ACC112 (cell line): ENCODE measurements at regions not wholly inside any gene's neighbourhood (a gene's known extent, or its start where the extent isn't known, plus 50 kb on each side); places are given as distances from the start of the nearest gene placed in this dataset.
"Not testable (repeated sequence)": the region's sequence is repeated elsewhere in the genome, so short reads cannot be mapped to it uniquely, and the experiment has no call there.

Source experiments
- H2AFZ ChIP-seq: fragments of 200-600 bp; sonication (generic); one replicate; pipeline ENCODE4 v1.6.0; 2017; ENCODE audit warnings: antibody characterized with exemption, low read length; ENCODE audit not compliant: unreplicated experiment
- H3K27ac ChIP-seq: fragments of 200-600 bp; sonication (generic); 2 replicates; pipeline ENCODE4 v1.5.1; 2014; ENCODE audit warnings: low read depth, mild to moderate bottlenecking, antibody characterized with exemption, low read length, moderate library complexity
- H3K27me3 ChIP-seq: fragments of 200-600 bp; sonication (generic); 2 replicates; pipeline ENCODE4 v1.6.1; 2014; ENCODE audit warnings: mild to moderate bottlenecking, antibody characterized with exemption, low read length, moderate library complexity, mixed read lengths; ENCODE audit not compliant: insufficient read depth
- H3K36me3 ChIP-seq: fragments of 200-600 bp; sonication (generic); 2 replicates; pipeline ENCODE4 v1.6.1; 2016; ENCODE audit warnings: mild to moderate bottlenecking, antibody characterized with exemption, low read length, moderate library complexity, mixed read lengths; ENCODE audit not compliant: insufficient read depth
- H3K4me1 ChIP-seq: fragments of 200-600 bp; sonication (generic); one replicate; pipeline ENCODE4 v1.6.1; 2016; ENCODE audit warnings: low read length, mixed read lengths; ENCODE audit not compliant: insufficient read depth, unreplicated experiment, control insufficient read depth
- H3K4me3 ChIP-seq: fragments of 200-600 bp; sonication (generic); 2 replicates; pipeline ENCODE4 v1.5.1; 2014; ENCODE audit warnings: mild to moderate bottlenecking, low read depth, low read length
- H3K79me2 ChIP-seq: fragments of 200-600 bp; sonication (generic); one replicate; pipeline ENCODE4 v1.6.0; 2016; ENCODE audit warnings: low read length; ENCODE audit not compliant: control insufficient read depth, unreplicated experiment, insufficient read depth

GRCh38 chr15:29516929-29517328 is 247.3 kb upstream of the NSMCE3 start:
- Histone ChIP-seq H3K27ac (no peak overlapping the region), H3K4me1 (no peaks in the 10 kb centered on the region), H3K36me3 (no peaks in the 10 kb centered on the region), H3K79me2 (no peaks in the 10 kb centered on the region), H2AFZ (no peak overlapping the region), H3K4me3 (no peak overlapping the region), H3K27me3 (peaks cover 22% of the 10 kb centered on the region; the same call in 1 of the 2 replicates)

DNA sequence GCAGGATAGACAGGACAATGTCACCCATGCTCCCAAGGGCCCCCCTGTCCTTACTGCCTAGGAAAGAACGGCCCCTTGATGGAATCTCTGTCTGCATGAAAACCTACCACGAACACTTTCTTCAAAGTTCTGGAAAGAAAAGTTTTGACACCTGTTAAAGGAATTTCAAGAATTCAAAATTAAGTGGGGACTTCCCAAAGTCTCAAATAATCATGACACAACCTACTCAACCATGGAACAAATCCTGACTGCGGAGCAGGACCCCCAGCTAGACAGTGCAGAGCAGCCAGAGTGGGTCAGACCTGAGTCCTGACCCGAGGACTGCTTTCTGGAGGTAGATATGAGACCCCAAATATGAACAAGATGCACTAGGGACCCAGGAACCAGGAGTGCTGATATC is 245.3 kb upstream of the NSMCE3 start:
- Histone ChIP-seq H3K4me3 (no peak overlapping the region), H3K4me1 (no peaks in the 10 kb centered on the region), H3K27me3 (peaks cover 20% of the 10 kb centered on the region; the same call in 1 of the 2 replicates), H3K36me3 (no peaks in the 10 kb centered on the region), H3K27ac (no peak overlapping the region), H3K79me2 (no peaks in the 10 kb centered on the region), H2AFZ (no peak overlapping the region)

DNA sequence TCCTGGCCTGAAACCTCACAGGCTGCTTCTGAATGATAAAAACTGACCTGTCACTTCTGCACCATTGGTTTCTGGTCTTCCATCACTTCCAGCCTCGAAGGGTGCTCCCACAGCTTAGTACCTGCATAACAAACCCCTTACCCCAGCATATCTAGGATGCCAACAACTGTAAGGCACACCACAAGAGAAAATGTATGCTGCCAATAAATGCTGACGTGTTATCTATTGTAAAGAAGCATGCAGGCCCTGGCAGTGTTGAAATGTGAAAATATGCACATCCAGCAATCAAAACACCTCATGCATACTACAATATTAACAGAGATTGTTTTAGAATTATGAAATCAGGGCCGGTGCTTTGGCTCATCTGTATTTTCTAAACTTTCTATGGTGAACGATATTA is 242.0 kb upstream of the NSMCE3 start:
- Histone ChIP-seq H3K27me3 (peaks cover 20% of the 10 kb centered on the region; the same call in 1 of the 2 replicates), H3K36me3 (no peaks in the 10 kb centered on the region), H3K4me3 (no peak overlapping the region), H3K27ac (no peak overlapping the region), H3K4me1 (no peaks in the 10 kb centered on the region), H2AFZ (no peak overlapping the region), H3K79me2 (no peaks in the 10 kb centered on the region)

GRCh38 chr15:29505535-29505934 is 235.9 kb upstream of the NSMCE3 start:
- not testable (repeated sequence) for H2AFZ ChIP-seq

DNA sequence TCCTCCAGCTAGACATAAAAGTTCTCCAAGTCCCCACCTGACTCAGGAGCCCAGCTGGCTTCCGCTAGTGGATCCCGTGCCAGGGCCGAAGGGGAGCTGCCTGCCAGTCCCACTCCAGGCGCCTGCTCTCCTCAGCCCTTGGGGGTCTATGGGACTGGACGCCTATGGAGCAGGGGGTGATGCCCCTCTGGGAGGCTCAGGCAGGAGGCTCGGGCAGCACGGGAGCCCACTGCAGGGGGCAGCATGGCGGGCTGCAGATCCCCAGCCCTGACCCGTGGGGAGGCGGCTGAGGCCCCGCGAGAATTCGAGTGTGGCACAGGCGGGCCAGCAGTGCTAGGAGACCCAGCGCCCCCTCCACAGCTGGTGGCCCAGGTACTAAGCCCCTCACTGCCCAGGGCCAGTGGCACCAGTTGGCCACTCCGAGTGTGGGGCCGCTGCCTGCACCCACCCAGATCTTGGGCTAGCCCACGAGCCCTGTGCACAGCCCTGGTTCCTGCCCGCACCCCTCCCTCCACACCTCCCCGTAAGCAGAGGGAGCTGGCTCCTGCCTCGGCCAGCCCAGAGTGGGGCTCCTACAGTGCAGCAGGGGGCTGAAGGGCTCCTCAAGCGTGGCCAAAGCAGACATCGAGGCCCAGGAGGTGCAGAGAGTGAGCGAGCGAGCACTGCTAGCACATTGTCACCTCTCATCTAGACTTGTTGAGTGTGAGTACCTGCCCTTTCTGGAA is 221.3 kb upstream of the NSMCE3 start:
- H3K36me3 ChIP-seq, result no peaks in the 10 kb centered on the region
- H3K79me2 ChIP-seq, result no peaks in the 10 kb centered on the region
- peaks cover 7% of the 10 kb centered on the region; the same call in 1 of the 2 replicates for H3K27me3 ChIP-seq
- no peak overlapping the region for H3K4me3 ChIP-seq
- no peak overlapping the region for H2AFZ ChIP-seq
- no peaks in the 10 kb centered on the region for H3K4me1 ChIP-seq
- H3K27ac ChIP-seq, result no peak overlapping the region

More at GRCh38 chr15:29505535-29505934, 235.9 kb upstream of the NSMCE3 start:
- H3K36me3 ChIP-seq, H3K79me2 ChIP-seq, H3K4me1 ChIP-seq, H3K27ac ChIP-seq, H3K4me3 ChIP-seq: not testable (repeated sequence)
- peaks cover 12% of the 10 kb centered on the region; the same call in 1 of the 2 replicates for H3K27me3 ChIP-seq

DNA sequence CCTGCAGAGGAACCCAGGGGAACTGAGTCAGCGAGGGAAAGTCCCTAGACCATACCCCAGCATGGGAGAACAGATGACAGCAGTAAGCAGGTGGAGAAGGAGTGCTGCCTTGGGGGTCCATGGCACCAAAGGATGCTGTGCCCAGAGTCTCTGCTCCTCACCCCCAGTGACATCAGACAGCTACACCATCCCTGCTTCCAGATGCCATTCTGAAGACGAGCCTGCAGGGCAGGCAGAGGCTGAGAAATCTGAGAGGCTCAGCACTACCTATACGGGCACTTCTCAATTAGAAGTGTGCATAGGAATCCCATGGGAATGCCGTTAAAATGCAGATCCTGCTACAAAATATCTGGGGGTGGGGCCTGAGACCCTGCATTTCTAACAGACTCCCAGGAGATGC is 211.3 kb upstream of the NSMCE3 start:
- H3K36me3 ChIP-seq, result no peaks in the 10 kb centered on the region
- H3K79me2 ChIP-seq, result no peaks in the 10 kb centered on the region
- peaks cover 22% of the 10 kb centered on the region for H3K27me3 ChIP-seq
- H3K27ac ChIP-seq, result no peak overlapping the region
- H3K4me1 ChIP-seq, result no peaks in the 10 kb centered on the region
- no peak overlapping the region for H2AFZ ChIP-seq
- no peak overlapping the region for H3K4me3 ChIP-seq

DNA sequence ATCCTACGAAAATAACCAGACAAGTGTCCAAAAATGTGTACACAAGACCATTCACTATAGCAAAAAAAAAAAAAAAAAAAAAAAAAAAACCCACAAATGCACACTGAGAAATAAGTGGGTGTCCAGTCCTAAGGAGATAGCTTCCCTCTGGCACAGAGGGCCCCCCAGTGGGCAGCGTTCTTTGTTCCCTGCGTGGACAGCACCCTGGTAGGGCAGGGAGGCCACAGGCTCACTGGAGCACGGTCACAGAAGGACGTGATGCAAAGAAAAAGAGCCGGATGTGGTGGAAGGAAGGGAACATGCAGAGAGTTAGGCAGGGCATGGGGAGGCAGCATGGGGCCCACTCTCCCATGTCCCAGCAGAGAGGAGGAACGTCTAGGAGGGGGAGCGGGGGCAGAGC is 210.7 kb upstream of the NSMCE3 start:
- Histone ChIP-seq H3K4me3 (no peak overlapping the region), H3K4me1 (no peaks in the 10 kb centered on the region), H3K27ac (no peak overlapping the region)

DNA sequence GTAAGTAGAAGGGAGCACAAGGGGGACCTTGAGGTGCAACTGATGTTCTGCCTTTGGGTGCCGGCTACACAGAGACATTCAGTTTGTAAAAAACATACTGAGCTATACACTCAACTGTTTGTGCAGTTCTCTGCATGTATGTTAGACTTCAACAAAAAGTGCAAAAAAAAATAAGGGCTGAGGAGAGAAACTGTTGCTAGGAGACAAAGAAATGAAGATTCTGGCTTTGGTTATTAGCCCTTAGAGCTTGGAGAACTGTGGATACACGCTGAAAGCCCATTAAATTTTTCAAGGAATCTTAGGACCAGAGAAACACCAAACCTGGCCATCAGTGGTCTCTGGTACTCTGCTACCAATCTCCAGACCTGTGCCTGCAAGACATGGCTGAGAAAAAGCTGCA is 207.6 kb upstream of the NSMCE3 start:
- Histone ChIP-seq H3K36me3 (no peaks in the 10 kb centered on the region), H2AFZ (no peak overlapping the region), H3K4me3 (no peak overlapping the region), H3K27ac (no peak overlapping the region), H3K79me2 (no peaks in the 10 kb centered on the region), H3K4me1 (no peaks in the 10 kb centered on the region), H3K27me3 (no peaks in the 10 kb centered on the region)

More for the DNA sequence above, 210.7 kb upstream of the NSMCE3 start:
- Histone ChIP-seq H3K36me3 (no peaks in the 10 kb centered on the region), H3K27me3 (peaks cover 19% of the 10 kb centered on the region), H2AFZ (no peak overlapping the region), H3K79me2 (no peaks in the 10 kb centered on the region)

DNA sequence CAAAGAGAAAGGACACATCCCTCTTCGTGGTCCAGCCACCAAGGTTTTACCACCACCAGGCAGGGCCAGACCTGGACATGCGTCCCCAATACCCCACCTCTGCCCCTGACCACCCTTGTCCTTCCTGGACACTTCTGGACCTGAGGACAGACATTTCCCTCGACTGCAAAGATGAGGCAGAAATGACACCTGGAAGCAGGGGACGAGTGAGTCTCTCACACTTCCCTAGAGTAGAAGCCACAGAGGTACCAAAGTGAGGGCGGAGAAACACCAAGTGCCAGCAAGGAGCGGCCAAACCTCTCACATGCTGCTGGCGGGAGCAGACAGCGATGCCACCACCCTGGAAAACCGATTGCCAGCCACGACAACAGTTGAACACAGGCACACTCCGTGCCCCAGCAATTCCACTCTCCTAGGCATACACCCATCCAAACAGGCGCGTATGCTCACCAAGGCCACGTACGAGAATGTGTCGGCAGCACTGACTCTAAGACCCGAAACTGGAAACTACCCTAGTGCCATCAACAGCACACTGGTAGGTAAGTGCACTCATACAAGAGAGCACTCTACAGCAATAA is 207.0 kb upstream of the NSMCE3 start:
- no peaks in the 10 kb centered on the region for H3K79me2 ChIP-seq
- no peak overlapping the region for H3K27ac ChIP-seq
- no peaks in the 10 kb centered on the region for H3K4me1 ChIP-seq
- H3K27me3 ChIP-seq, result no peaks in the 10 kb centered on the region
- no peak overlapping the region for H2AFZ ChIP-seq
- H3K4me3 ChIP-seq, result no peak overlapping the region
- no peaks in the 10 kb centered on the region for H3K36me3 ChIP-seq

DNA sequence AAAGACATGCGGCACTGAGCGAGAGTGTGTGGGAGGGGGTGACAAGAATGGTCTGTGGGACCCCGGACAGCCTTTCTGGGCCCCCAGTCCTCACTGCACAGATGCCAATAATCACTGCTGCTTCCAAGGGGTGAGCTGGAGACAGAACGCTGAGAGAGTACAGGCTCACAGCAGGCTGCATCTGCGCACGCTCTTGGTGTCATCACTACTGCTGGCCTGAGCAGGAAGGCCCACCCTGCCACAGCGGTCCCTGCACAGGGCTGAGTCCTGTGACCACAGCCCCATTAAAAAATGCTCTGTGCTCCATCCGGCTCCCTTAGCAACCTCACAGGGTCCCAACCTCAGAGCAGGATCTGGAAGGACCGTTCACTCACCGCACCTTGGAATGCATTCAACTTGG is 205.5 kb upstream of the NSMCE3 start:
- Histone ChIP-seq H3K27ac (no peak overlapping the region), H3K4me1 (no peaks in the 10 kb centered on the region), H2AFZ (no peak overlapping the region), H3K4me3 (no peak overlapping the region), H3K36me3 (no peaks in the 10 kb centered on the region), H3K27me3 (no peaks in the 10 kb centered on the region), H3K79me2 (no peaks in the 10 kb centered on the region)

GRCh38 chr15:29473621-29474105 is 204.0 kb upstream of the NSMCE3 start:
- Histone ChIP-seq H3K4me1 (no peaks in the 10 kb centered on the region), H3K36me3 (no peaks in the 10 kb centered on the region), H3K27me3 (no peaks in the 10 kb centered on the region), H2AFZ (no peak overlapping the region), H3K79me2 (no peaks in the 10 kb centered on the region), H3K27ac (no peak overlapping the region), H3K4me3 (no peak overlapping the region)
